Loucy (cell line): ENCODE measurements at regions not wholly inside any gene's neighbourhood (a gene's known extent, or its start where the extent isn't known, plus 50 kb on each side); places are given as distances from the start of the nearest gene placed in this dataset.

Experiments
- H2AFZ ChIP-seq: fragments of 200-600 bp; sonication (generic); 2 replicates; pipeline ENCODE4 v1.6.0; 2016; ENCODE audit warnings: antibody characterized with exemption, mild to moderate bottlenecking, low read length, moderate library complexity
- H3F3A ChIP-seq: fragments of 200-600 bp; 2 replicates; pipeline ENCODE4 v1.6.0; 2016; ENCODE audit warnings: antibody characterized with exemption, low read depth, mild to moderate bottlenecking
- H3K27me3 ChIP-seq: fragments of 200-600 bp; sonication (generic); 2 replicates; pipeline ENCODE4 v1.6.1; 2014; ENCODE audit warnings: low read length, mild to moderate bottlenecking; ENCODE audit not compliant: insufficient read depth, poor library complexity, severe bottlenecking
- H3K36me3 ChIP-seq: fragments of 200-600 bp; sonication (generic); 2 replicates; pipeline ENCODE4 v1.6.1; 2016; ENCODE audit warnings: low read length; ENCODE audit not compliant: insufficient read depth
- H3K4me1 ChIP-seq: fragments of 200-600 bp; sonication (generic); 2 replicates; pipeline ENCODE4 v1.5.1; 2014; ENCODE audit warnings: low read length, mild to moderate bottlenecking; ENCODE audit not compliant: insufficient read depth, poor library complexity, severe bottlenecking
- H3K4me2 ChIP-seq: fragments of 200-600 bp; sonication (generic); 2 replicates; pipeline ENCODE4 v1.6.0; 2014; ENCODE audit warnings: antibody characterized with exemption, low read length, low read depth, mild to moderate bottlenecking; ENCODE audit not compliant: poor library complexity, severe bottlenecking
- H3K4me3 ChIP-seq: fragments of 200-600 bp; sonication (generic); 2 replicates; pipeline ENCODE4 v1.5.1; 2014; ENCODE audit warnings: low read length, mild to moderate bottlenecking, mixed read lengths; ENCODE audit not compliant: poor library complexity, severe bottlenecking
- H3K79me2 ChIP-seq: fragments of 200-600 bp; sonication (generic); 2 replicates; pipeline ENCODE4 v1.6.1; 2014; ENCODE audit warnings: low read length; ENCODE audit not compliant: insufficient read depth
- H3K9ac ChIP-seq: fragments of 200-600 bp; sonication (generic); 2 replicates; pipeline ENCODE4 v1.6.0; 2014; ENCODE audit warnings: mild to moderate bottlenecking, low read depth, low read length, moderate library complexity; ENCODE audit not compliant: poor library complexity, severe bottlenecking
- H3K9me2 ChIP-seq: fragments of 200-600 bp; sonication (generic); replicated peaks from 2 replicates; pipeline ENCODE4 v1.6.1; 2016; ENCODE audit warnings: low read depth, low read length, mixed read lengths
- H3K9me3 ChIP-seq: fragments of 200-600 bp; sonication (generic); 2 replicates; pipeline ENCODE4 v1.6.1; 2014; ENCODE audit warnings: mild to moderate bottlenecking, antibody characterized with exemption, low read length, low read depth; ENCODE audit not compliant: insufficient read depth
- H4K20me1 ChIP-seq: fragments of 200-600 bp; sonication (generic); 2 replicates; pipeline ENCODE4 v1.6.0; 2014; ENCODE audit warnings: antibody characterized with exemption, low read length, mild to moderate bottlenecking; ENCODE audit not compliant: insufficient read depth, poor library complexity, severe bottlenecking
- EZH2phosphoT487 ChIP-seq: fragments of 200-600 bp; IDR thresholded peaks from 2 replicates; pipeline ENCODE4 v1.6.1; 2018; ENCODE audit warnings: antibody characterized with exemption, mild to moderate bottlenecking, moderate library complexity, borderline replicate concordance
- TF ChIP-seq, protein P1 (sequence below): fragments of 200-600 bp; sonication (generic); conservative IDR thresholded peaks from 2 replicates; pipeline ENCODE4 v1.5.1; 2014; ENCODE audit warnings: mild to moderate bottlenecking, antibody characterized with exemption, low read length

DNA sequence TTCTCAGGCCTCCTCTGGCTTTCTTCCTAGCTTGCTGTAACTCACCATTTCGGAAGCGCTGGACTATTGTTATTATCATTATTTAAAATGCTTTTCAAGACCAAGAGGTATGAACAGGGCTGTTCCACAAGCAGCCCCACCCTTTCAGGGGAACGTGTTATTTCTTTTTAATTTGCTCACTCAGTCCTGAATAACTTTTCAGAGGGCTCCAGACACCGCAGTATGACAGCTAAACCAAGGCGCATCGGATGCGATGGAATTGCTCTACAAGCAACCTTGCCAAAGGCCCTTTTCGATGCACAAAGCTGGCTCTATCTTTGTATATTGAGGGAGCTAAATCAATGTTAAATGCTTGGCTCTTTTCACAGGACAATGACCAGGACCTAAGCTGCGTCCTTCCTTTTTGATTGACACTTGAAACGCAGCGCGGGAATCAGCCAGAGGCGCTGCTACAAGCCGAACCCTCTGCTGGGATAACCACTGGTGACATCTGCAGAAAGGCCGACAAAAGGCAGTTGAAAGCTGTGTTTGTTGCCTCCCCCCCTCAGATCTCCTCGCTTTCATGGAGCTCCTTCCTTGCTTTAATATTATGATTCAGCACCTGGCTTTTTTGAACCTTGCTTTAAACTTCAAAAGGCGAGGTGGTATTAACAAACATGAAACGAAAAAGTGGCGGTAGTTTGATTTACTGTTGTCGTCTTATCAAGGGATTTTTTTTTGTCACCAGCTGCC lies 204.7 kb upstream of the PROX1 start:
- no peaks in the 10 kb centered on the region for H3K9me3 ChIP-seq
- H3K9ac ChIP-seq: no peak overlapping the region
- no peaks in the 10 kb centered on the region for H3K36me3 ChIP-seq
- no peaks in the 10 kb centered on the region for H3K27me3 ChIP-seq
- H3K4me3 ChIP-seq: no peak overlapping the region
- TF ChIP-seq, protein P1, sequence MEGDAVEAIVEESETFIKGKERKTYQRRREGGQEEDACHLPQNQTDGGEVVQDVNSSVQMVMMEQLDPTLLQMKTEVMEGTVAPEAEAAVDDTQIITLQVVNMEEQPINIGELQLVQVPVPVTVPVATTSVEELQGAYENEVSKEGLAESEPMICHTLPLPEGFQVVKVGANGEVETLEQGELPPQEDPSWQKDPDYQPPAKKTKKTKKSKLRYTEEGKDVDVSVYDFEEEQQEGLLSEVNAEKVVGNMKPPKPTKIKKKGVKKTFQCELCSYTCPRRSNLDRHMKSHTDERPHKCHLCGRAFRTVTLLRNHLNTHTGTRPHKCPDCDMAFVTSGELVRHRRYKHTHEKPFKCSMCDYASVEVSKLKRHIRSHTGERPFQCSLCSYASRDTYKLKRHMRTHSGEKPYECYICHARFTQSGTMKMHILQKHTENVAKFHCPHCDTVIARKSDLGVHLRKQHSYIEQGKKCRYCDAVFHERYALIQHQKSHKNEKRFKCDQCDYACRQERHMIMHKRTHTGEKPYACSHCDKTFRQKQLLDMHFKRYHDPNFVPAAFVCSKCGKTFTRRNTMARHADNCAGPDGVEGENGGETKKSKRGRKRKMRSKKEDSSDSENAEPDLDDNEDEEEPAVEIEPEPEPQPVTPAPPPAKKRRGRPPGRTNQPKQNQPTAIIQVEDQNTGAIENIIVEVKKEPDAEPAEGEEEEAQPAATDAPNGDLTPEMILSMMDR: no peak
- no peak for TF ChIP-seq EZH2phosphoT487
- no peaks in the 10 kb centered on the region for H3K9me2 ChIP-seq
- H3K79me2 ChIP-seq: no peaks in the 10 kb centered on the region
- no peak overlapping the region for H2AFZ ChIP-seq
- no peaks in the 10 kb centered on the region for H3K4me1 ChIP-seq
- H4K20me1 ChIP-seq: no peaks in the 10 kb centered on the region
- no peaks in the 10 kb centered on the region for H3F3A ChIP-seq
- H3K4me2 ChIP-seq: no peak overlapping the region

DNA sequence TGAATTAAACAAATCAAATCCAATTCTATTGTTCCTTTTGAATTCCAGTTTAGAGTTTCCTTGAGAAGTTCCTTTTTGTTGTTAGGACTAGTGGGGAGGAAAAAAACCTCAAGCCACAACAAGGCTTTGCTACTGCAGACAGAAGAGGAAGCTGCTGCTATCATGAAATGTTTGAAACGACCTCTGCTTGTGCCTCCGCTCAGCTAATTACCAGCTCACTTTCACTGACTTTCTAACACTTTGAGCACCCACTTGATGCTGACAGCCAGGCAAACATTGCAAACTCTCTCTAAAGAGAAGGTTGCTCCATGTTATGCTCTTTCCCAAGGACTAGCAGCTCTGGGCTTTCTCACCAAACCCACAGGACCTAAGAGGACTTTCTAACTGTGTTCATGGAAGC lies 203.9 kb upstream of the PROX1 start:
- Histone ChIP-seq H3K9me2 (no peaks in the 10 kb centered on the region), H3K36me3 (no peaks in the 10 kb centered on the region), H3K9ac (no peak overlapping the region), H3K4me1 (no peaks in the 10 kb centered on the region), H3K79me2 (no peaks in the 10 kb centered on the region), H2AFZ (no peak overlapping the region), H3K4me2 (no peak overlapping the region), H4K20me1 (no peaks in the 10 kb centered on the region), H3F3A (no peaks in the 10 kb centered on the region), H3K9me3 (no peaks in the 10 kb centered on the region), H3K4me3 (no peak overlapping the region), H3K27me3 (no peaks in the 10 kb centered on the region)
- TF ChIP-seq, protein P1: no peak
- no peak for TF ChIP-seq EZH2phosphoT487

DNA sequence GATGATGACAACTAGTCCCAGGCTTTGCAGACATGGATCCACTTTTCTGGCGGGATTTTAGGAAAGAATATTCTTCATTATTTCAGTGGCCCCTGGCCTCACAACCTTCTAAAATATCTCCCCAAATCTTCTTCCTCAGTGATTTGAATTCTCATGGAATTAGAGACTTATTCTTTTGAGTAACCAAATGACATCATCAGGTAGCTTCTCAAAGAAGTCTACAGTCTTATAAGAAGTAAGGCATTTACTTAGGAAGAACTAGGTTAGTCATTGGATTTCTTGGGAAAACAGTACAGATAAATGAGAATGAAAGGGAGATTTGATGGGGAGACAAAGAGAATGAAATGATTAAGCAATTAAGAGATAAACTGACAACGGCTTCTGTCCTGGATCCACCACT lies 201.1 kb upstream of the PROX1 start:
- no peaks in the 10 kb centered on the region for H4K20me1 ChIP-seq
- no peak overlapping the region for H3K4me3 ChIP-seq
- no peak overlapping the region for H2AFZ ChIP-seq
- no peaks in the 10 kb centered on the region for H3K9me3 ChIP-seq
- H3K9ac ChIP-seq: no peak overlapping the region
- no peaks in the 10 kb centered on the region for H3K27me3 ChIP-seq
- TF ChIP-seq, protein P1: no peak
- TF ChIP-seq EZH2phosphoT487: no peak
- H3K9me2 ChIP-seq: no peaks in the 10 kb centered on the region
- no peak overlapping the region for H3K4me2 ChIP-seq
- H3K4me1 ChIP-seq: no peaks in the 10 kb centered on the region
- no peaks in the 10 kb centered on the region for H3K79me2 ChIP-seq
- no peaks in the 10 kb centered on the region for H3F3A ChIP-seq
- H3K36me3 ChIP-seq: no peaks in the 10 kb centered on the region
